GM13977 (cell line): ENCODE measurements at regions not wholly inside any gene's neighbourhood (a gene's known extent, or its start where the extent isn't known, plus 50 kb on each side); places are given as distances from the start of the nearest gene placed in this dataset.

ENCODE experiments used
- DNase-seq: peaks from one replicate; pipeline ENCODE4 v3.0.0; 2012; ENCODE audit warnings: low spot score
- CTCF ChIP-seq: IDR thresholded peaks from 2 replicates; pipeline ENCODE4 v1.5.1; 2012; ENCODE audit warnings: mild to moderate bottlenecking, control low read depth; ENCODE audit not compliant: insufficient read depth; ENCODE audit errors: extremely low read depth, missing control alignments
- in situ Hi-C: fragments of 300-500 bp; cut with MboI; formaldehyde crosslinking; loops from one replicate; pipeline ENCODE4 v1.12.0; 2022; ENCODE audit warnings: low sequenced_read_pairs, low pct_unique_long_range_greater_than_20kb, mixed read lengths, inconsistent platforms; ENCODE audit not compliant: unreplicated experiment

- TF ChIP-seq CTCF, result no peak
- no peak for DNase-seq
- in situ Hi-C loops, result no loop called here
Measured at GRCh38 chr3:72632129-72632528, 216.1 kb downstream of the SHQ1 start.

- TF ChIP-seq CTCF, result no peak
- DNase-seq, result no peak
- in situ Hi-C loops, result no loop called here
Measured at GRCh38 chr3:72630969-72631344, 217.3 kb downstream of the SHQ1 start.

- no peak for TF ChIP-seq CTCF
- DNase-seq, result no peak
- in situ Hi-C loops, result no loop called here
Measured at GRCh38 chr3:72630327-72630968, 217.8 kb downstream of the SHQ1 start.

- peak; percentile 36 for DNase-seq
- TF ChIP-seq CTCF, result no peak
- in situ Hi-C loops, result no loop called here
Measured at GRCh38 chr3:72629191-72629631, 219.0 kb downstream of the SHQ1 start.

GRCh38 chr3:72628065-72628464 is 220.2 kb downstream of the SHQ1 start:
- in situ Hi-C loops, result no loop called here
- no peak for TF ChIP-seq CTCF
- no peak for DNase-seq

- no peak for TF ChIP-seq CTCF
- DNase-seq, result no peak
- in situ Hi-C loops, result no loop called here
Measured at GRCh38 chr3:72627271-72627670, 221.0 kb downstream of the SHQ1 start.
